ENCODE measurements at regions not wholly inside any gene's neighbourhood (a gene's known extent, or its start where the extent isn't known, plus 50 kb on each side); places are given as distances from the start of the nearest gene placed in this dataset.
"Not testable (repeated sequence)": the region's sequence is repeated elsewhere in the genome, so short reads cannot be mapped to it uniquely, and the experiment has no call there.

GRCh38 chr16:13809765-13810164 is 110.2 kb upstream of the ERCC4 start:
- DNase-seq (ENCODE audit: low read depth): no peak

- DNase-seq (ENCODE audit: low read depth): no peak
Observed at GRCh38 chr16:13811834-13812233, 108.1 kb upstream of the ERCC4 start.

GRCh38 chr16:13816701-13817100 is 103.3 kb upstream of the ERCC4 start:
- DNase-seq (ENCODE audit: low read depth): no peak

- no peak for DNase-seq (ENCODE audit: low read depth)
Observed at GRCh38 chr16:13823501-13823900, 96.5 kb upstream of the ERCC4 start.

- no peak for DNase-seq (ENCODE audit: low read depth)
Observed at GRCh38 chr16:13829697-13830299, 90.2 kb upstream of the ERCC4 start.

- no peak for DNase-seq (ENCODE audit: low read depth)
Observed at GRCh38 chr16:13833515-13833914, 86.4 kb upstream of the ERCC4 start.

GRCh38 chr16:13835387-13835786 is 84.6 kb upstream of the ERCC4 start:
- DNase-seq (ENCODE audit: low read depth): no peak

- no peak for DNase-seq (ENCODE audit: low read depth)
Observed at GRCh38 chr16:13835935-13836730, 83.8 kb upstream of the ERCC4 start.

- DNase-seq (ENCODE audit: low read depth): no peak
Observed at GRCh38 chr16:13838401-13839190, 81.4 kb upstream of the ERCC4 start.

- no peak for DNase-seq (ENCODE audit: low read depth)
Observed at GRCh38 chr16:13839577-13839976, 80.4 kb upstream of the ERCC4 start.

- DNase-seq (ENCODE audit: low read depth): no peak
Observed at GRCh38 chr16:13845232-13845631, 74.7 kb upstream of the ERCC4 start.

- DNase-seq (ENCODE audit: low read depth): no peak
Observed at GRCh38 chr16:13848795-13849194, 71.2 kb upstream of the ERCC4 start.

GRCh38 chr16:13850173-13850572 is 69.8 kb upstream of the ERCC4 start:
- not testable (repeated sequence) for DNase-seq (ENCODE audit: low read depth)

GRCh38 chr16:13852827-13853226 is 67.1 kb upstream of the ERCC4 start:
- DNase-seq (ENCODE audit: low read depth): no peak

GRCh38 chr16:13856398-13856797 is 63.6 kb upstream of the ERCC4 start:
- no peak for DNase-seq (ENCODE audit: low read depth)

GRCh38 chr16:13856811-13857511 is 63.0 kb upstream of the ERCC4 start:
- no peak for DNase-seq (ENCODE audit: low read depth)

GRCh38 chr16:13858873-13859580 is 60.9 kb upstream of the ERCC4 start:
- DNase-seq (ENCODE audit: low read depth): no peak

GRCh38 chr16:13863075-13863765 is 56.7 kb upstream of the ERCC4 start:
- DNase-seq (ENCODE audit: low read depth): peak; percentile 6

- no peak for DNase-seq (ENCODE audit: low read depth)
Observed at GRCh38 chr16:13864689-13865088, 55.3 kb upstream of the ERCC4 start.

GRCh38 chr16:13866073-13866472 is 53.9 kb upstream of the ERCC4 start:
- peak; percentile 73 for DNase-seq (ENCODE audit: low read depth)

All from EH (cell line).